T-helper 1 cell treated with Interleukin-12 subunit alpha and Interleukin-12 subunit beta and Interleukin-4 antibody, amounts not matched to agents 30 ng/mL and 1 ng/mL, for 36 hours (primary cell): ENCODE measurements at regions not wholly inside any gene's neighbourhood (a gene's known extent, or its start where the extent isn't known, plus 50 kb on each side); places are given as distances from the start of the nearest gene placed in this dataset.

ENCODE experiments used
- intact Hi-C: fragments of 100-400 bp; cut with micrococcal nuclease; formaldehyde crosslinking; loops from one replicate; pipeline ENCODE4 v1.15.1; 2024

GRCh38 chr12:132426349-132427173 lies 63.4 kb upstream of the FBRSL1 start:
- intact Hi-C loops: no loop called here

DNA sequence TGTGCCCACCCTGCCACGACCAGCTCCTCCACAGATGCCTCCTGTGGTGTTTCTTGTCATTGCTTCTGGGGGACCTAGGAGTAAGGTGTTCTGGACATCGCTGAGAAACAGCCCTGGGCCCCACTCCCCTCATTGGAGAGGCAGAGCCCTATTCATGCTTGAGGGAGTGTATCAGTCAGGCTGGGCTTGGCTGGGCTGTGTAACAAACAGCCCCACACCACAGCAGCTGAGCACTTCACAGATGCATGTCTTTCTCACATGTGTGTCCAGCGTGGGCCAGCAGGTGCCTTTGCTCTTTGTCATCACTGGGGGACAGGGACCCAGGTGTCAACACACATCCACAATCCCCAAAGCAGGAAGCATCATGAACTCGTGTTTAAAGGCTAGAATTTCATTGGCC lies 65.1 kb upstream of the FBRSL1 start:
- intact Hi-C loops: no loop called here

- intact Hi-C loops: no loop called here
These were observed 65.9 kb upstream of the FBRSL1 start for GRCh38 chr12:132423820-132424645.

GRCh38 chr12:132423251-132423819 lies 66.6 kb upstream of the FBRSL1 start:
- intact Hi-C loops: no loop called here

- intact Hi-C loops: no loop called here
These were observed 67.4 kb upstream of the FBRSL1 start for GRCh38 chr12:132422381-132423043.

- intact Hi-C loops: no loop called here
These were observed 67.9 kb upstream of the FBRSL1 start for GRCh38 chr12:132422040-132422380.

- intact Hi-C loops: no loop called here
These were observed 70.2 kb upstream of the FBRSL1 start for GRCh38 chr12:132419631-132420246.

GRCh38 chr12:132418393-132418925 lies 71.5 kb upstream of the FBRSL1 start:
- intact Hi-C loops: no loop called here

- intact Hi-C loops: no loop called here
These were observed 72.2 kb upstream of the FBRSL1 start for GRCh38 chr12:132417741-132418140.

GRCh38 chr12:132416827-132417226 lies 73.1 kb upstream of the FBRSL1 start:
- intact Hi-C loops: no loop called here

GRCh38 chr12:132416121-132416673 lies 73.8 kb upstream of the FBRSL1 start:
- intact Hi-C loops: no loop called here

GRCh38 chr12:132415327-132416120 lies 74.4 kb upstream of the FBRSL1 start:
- intact Hi-C loops: loop anchor here (1.0 kb wide), 6 partner anchors 108 to 331 kb away; no protein-coding TSS in a partner anchor

DNA sequence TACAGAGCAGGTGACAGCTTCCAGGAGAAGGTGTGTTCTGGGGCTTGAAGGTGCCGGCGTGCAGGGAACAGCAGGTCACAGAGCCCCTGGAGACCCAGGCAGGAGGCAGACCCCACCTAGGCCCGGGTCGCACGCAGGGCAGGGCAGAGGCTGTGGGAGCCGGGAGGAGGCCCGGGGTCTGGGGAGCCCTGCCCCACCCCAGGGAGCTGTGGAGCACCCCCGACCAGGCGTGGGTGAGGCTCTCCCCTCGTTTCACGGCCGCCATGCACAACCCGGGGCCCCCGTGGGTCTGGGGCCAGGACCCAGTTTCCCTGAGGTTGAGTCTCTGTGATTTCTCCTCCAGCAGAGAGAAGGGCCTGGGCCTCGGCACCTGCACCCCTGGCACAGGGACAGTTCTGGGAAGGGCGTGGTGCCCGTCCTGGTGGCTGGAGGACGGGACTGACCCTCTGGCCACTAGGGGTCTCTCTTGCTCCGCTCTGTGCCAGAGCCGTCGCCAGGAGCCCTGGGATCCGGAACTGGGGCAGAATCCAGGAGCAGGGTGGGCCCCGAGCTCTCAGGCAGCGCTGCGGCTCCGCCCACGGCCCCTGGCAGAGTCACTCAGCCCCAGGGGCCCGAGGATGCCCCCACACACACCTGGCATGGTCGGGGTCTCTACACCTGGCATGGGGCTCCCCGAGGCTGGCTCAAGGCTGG lies 75.2 kb upstream of the FBRSL1 start:
- intact Hi-C loops: loop anchor here (1.0 kb wide), 6 partner anchors 109 to 330 kb away; no protein-coding TSS in a partner anchor

DNA sequence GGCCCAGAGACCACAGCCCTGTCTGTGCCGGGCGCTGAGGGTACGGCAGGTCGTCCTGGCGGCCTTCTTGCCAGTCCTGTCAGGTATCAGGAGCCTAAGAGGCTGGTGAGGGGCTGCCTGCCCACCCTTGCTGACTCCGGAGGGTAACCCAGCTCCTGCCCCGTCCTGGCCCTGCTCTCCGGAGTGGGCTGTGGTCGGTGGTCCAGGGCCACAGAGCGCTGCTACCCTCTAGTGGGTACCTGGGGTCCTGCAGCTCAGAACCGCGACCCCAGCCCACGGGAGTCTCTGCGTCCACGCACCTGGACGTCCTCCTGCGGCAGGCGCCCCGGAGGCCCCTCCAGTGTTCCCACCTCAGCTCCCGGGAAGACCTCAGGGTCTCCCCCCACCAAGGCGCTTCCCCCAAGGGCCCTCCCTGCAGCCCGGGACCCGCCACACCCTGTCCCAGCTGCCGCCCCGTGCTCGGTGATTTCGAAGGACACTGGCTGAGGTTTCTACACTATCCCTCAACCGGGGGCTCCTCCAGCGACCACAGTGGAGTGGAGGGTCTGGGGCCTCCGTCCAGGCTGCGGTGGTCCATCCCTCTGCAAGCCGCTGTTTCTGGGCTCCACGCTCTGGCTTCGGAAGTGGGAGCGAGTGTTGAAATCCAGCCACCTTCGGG lies 75.9 kb upstream of the FBRSL1 start:
- intact Hi-C loops: no loop called here

DNA sequence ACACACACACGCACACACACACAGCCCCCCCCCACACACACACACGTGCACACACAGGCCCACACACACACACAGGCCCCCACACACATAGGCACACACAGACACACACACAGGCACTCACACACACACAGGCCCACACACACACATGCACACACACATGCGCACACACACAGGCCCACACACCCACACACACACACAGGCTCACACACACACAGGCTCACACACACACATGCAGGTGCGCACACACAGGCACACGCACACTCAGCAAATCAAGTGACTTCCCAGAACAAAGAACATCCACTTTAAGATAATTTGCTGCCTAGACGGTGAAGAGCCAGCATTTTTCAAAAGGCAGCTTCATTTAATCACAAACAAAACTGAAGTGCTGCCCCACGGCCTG lies 78.5 kb upstream of the FBRSL1 start:
- intact Hi-C loops: no loop called here

- intact Hi-C loops: no loop called here
These were observed 79.1 kb upstream of the FBRSL1 start for GRCh38 chr12:132410849-132411248.

GRCh38 chr12:132410296-132410625 lies 79.7 kb upstream of the FBRSL1 start:
- intact Hi-C loops: no loop called here

- intact Hi-C loops: no loop called here
These were observed 80.3 kb upstream of the FBRSL1 start for GRCh38 chr12:132409495-132410295.
